Epithelial cell of prostate (primary cell): ENCODE measurements at regions not wholly inside any gene's neighbourhood (a gene's known extent, or its start where the extent isn't known, plus 50 kb on each side); places are given as distances from the start of the nearest gene placed in this dataset.
A peak's percentile ranks its signal among the peaks of the same experiment; 100 is the strongest.

Experiments used
- DNase-seq: peaks from one replicate; pipeline ENCODE4 v3.0.0-alpha.2; 2011; ENCODE audit warnings: low read depth, low spot score
- H3K27ac ChIP-seq: fragments of 450-650 bp; 2 replicates; pipeline ENCODE4 v1.5.1; 2017; ENCODE audit warnings: mild to moderate bottlenecking

DNA sequence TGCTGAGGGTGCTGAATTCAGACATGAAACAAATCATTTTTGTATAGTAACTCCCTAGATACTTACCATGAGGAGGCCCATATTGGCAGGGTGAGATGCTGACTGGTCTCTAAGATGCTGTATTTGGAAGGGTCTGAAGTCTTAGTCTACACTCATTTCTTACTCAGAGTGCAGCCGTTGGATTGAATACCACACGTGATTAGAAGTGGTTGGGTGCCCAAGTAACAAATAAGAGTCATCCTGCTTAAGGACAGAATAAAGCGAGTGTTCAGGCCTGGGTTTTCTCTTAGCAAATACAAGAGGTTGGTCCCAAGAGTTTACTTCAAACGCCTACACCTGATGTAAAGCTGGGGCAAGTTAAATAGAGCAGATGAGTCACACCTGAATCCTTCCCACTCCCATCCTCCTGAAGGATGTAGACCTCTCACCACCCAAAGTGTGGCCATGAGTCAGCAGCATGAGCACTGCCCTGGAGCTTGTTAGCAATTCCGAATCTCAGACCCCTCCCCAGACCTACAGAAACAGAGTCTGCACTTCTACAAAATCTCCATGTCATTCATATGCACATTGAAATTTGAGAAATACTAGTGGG is 284.6 kb upstream of the CDH5 start:
- H3K27ac ChIP-seq, result peak overlapping the region; percentile 89
- peak; percentile 89 for DNase-seq

DNA sequence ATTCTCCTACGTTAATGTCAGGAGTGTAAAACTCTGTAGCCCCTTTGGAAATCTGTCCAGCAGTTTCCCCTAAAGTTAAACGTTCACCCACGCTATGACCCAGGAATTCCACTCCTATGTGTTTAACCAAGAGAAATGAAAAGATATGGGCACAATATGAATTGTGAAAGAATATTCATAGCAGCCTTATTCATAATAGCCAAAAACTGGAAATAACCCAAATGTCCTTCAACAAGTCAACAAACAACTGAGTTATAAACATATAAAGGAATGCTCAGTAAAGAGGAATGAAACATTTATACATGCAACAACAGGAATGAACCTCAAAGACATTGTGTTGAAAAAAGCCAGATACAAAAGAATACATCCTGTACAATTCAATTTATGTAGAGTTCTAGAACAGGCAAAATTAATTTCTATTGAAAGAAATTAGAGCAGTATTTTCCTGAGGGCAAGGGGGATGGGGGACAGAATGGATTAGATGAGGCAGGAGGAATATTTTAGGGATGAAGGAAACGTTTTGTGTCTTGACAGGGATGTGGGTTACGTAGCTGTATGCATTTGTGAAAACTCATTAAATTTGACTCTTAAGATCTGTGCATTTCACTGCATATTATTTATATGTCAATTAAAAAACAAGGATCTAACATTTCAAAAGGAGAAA is 286.7 kb upstream of the CDH5 start:
- DNase-seq, result no peak
- no peak overlapping the region for H3K27ac ChIP-seq

DNA sequence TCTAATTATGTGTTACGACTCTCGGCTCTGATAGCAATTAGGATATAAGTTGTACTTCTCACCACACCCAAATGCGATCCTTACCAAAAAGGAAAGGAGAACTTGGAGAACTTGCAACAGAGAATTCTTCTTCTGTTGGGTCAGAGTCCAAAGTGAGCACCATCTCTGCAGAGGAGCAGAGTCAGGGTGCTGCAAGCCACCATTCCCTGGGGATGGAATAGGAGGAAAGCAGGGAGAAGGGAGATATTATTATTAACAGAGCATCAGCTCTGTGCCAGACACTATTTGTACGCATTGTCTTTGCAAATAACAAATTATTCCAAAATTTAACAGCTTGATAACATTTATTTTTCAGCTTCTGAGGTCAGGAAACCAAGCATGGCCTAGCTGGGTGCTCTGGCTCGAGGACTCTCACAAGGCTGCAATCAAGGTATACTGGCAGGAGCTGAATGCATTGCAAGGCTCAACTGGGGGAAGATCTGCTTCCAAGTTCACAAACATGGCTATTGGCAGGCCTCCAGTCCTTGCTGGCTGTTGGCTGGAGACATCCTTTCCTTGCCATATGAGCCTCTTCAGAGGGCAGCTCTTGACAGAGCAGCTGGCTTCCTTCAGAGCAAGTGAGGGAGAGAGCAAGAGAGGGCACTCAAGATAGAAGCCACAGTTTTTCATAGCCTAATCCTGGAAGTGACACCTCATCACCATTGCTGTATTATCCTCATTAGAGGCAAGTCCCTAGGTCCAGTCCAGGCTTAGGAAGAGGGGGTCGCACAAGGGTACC is 296.2 kb upstream of the CDH5 start:
- DNase-seq, result no peak
- no peak overlapping the region for H3K27ac ChIP-seq

DNA sequence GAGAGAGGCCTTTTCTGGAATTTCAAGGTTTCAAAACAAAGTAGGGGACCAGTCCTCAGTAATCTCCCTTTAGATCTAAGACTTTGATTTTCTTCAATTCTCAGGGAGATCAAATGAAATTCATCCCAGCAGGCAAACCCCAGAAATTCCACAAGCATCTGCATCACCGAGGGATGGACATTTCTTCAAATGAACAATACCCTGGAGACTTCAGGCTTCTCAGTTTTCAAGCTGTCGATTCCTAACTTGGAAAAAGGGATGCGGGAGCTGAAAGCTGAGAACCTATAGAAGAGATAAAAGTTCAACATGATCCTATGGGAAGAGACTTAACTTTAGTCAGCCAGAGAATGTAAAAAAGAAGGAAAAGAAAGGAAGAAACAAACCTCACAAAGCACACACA is 296.9 kb upstream of the CDH5 start:
- no peak for DNase-seq

DNA sequence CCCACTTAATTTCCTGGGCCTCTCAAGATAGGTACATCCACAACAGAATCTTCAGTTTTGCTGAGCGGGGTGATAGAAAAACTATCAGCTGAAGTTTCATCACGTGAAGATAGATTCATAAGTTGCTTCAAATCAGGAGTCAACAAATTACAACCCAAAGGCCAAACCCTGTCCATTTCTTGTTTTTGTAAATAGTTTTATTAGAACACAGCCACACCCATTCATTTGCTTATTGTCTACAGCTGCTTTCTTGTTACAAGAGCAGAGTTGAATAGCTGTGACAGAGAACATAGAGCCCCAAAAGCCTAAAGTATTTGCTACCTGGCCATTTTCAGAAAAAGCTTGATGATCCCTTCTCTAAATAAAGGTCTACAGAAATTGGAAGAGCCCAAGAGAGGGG is 300.1 kb upstream of the CDH5 start:
- no peak for DNase-seq
- no peak overlapping the region for H3K27ac ChIP-seq

More for the DNA sequence above, 296.9 kb upstream of the CDH5 start:
- no peak overlapping the region for H3K27ac ChIP-seq

DNA sequence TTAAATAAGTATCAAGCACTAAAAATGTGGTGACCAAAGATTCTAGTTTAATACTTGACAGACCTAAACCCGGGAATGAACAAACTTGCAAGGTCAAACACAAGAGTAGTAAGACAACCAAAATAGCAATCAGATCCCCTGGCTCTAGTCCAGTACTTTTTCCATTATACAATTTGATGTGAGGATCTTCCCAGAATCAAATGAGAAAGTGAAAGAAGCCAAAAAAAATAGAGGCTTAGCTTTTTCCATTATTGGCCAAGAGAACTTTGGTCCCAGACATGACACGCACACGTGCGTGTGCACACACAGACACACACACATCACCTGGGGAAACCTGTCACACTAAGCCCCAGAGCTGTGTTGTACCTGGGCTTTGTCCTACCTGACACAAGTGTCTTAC is 300.6 kb upstream of the CDH5 start:
- no peak overlapping the region for H3K27ac ChIP-seq
- no peak for DNase-seq

DNA sequence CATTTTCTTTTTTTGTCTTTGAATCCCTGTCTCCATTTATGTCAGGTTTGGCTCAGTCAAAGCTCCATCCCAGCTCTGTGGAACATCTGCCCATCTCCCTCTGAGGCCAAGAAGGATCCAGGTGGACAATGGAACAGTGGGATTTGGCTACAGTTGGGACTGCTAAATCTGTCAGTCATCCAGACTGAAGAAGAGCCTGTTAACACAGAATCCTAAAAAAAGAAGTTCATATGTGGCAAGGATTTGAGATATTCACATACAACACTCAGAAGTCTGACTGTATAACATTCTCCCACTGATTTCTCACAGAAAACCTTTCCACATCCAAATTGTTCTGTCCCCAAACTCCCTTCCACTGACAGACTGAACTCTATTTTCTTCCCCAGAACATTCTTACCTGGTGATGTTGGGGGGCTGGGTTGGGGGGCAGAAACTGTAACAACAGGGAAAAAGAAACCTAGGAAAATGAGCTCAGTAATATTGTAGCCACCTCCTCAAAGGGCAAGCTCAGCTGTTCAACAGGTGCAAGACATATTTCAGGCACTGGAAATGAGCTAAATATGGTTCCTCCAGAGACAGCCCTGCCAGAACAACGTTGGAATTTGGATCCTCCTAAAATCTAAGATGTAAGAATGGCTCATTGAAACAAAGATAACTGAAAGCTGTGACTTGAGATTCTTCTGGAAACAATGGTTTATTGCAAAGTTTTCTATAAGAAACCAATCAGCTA is 301.5 kb upstream of the CDH5 start:
- no peak for DNase-seq

DNA sequence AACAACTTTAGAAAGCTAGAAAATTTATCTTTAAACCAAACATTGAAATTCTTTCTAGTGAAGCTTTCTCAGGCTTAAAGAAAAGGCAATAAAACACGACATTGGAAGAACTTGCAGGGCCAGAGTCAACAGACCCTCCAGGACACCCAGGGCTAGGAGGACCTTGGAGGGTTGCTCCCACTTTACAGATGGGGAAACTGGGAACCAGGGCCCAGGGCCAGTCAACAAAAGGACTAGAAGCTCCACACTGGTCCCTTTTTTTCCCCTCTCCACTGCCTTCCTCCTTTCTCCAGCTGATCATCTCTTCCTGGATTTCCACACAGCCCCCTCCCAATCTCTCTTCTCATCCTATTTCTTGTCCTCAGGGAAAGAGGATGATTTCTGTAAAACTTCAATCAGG is 307.7 kb upstream of the CDH5 start:
- no peak overlapping the region for H3K27ac ChIP-seq
- no peak for DNase-seq

More for the DNA sequence above, 301.5 kb upstream of the CDH5 start:
- no peak overlapping the region for H3K27ac ChIP-seq

DNA sequence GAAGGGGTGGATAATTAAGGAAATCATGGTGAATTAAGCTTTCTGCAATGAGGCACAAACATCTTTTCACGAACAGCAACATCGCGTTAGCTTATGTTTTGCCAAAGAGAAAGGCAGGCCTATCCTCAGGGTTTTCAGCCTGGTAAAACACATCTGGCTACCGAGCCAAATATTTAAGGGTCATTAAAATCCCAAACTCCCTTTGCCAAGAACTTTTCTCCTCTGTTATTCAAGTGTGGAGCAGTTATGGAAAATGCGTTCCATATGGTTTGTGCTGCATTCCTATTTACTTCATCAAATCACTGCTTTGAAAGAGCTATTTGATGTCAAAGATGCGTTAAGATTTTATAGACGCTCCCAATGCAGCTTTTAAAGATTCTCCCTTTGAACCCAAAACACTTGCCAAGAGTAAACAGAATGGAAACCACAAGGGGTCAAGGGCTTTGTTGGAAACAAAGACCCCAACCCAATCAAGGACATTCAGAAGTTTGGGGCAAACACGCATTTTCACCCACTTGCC is 308.3 kb upstream of the CDH5 start:
- no peak overlapping the region for H3K27ac ChIP-seq
- no peak for DNase-seq

DNA sequence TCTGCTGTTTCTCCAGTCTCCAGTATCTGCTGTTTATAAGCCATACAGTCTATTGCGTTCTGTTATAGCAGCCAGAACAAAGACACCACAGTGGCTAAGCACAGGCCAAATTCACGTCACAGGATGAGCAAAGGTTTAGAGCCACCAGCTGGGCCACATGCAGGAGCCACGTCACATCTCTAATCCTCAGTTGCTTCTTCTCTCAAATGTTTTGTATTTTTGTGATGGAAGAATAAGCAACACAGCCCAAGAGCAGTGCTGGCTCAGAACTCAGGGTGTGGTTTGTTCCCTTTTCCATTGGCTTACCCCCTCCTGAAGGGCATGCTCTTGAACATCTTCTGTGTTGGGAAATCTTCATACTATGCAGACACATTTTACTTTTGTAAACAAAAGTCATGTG is 309.4 kb upstream of the CDH5 start:
- DNase-seq, result no peak
- no peak overlapping the region for H3K27ac ChIP-seq

DNA sequence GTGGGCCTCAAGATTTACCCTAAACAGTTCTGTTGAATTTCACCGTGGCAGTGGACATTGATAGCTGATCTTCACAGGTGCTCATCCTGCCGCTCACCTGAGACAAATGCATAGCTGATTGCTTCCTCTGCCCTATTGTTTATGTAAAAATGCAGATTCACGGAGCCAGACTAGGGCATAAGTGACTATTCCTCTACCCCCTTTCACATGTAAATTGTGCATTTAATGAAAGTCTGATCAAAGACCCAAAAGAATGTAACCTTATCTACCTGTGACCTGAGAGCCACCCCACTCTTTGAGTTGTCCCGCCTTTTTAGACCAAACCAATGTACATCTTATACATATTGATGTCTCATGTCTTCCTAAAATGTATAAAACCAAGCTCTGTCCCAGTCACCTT is 312.4 kb upstream of the CDH5 start:
- DNase-seq, result no peak
- H3K27ac ChIP-seq, result no peak overlapping the region

DNA sequence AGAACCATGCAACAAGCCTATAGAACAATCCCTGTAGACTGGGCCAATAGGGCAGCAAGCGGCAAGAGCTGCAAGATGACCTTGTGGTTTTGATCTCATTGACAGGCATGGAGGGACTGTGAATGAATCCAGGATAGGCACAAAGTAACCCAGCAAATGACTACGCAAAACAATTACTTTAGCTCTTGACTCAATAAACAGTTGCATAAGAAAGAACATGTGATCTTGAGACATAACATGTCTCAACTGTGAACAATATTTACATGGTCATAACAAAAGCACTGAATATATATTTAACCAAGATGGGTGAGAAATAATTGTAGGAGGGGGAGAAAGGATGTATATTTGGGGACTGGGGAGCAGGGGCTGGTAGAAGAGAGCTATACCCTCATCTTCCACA is 313.7 kb upstream of the CDH5 start:
- peak; percentile 5 for DNase-seq
- H3K27ac ChIP-seq, result no peak overlapping the region

DNA sequence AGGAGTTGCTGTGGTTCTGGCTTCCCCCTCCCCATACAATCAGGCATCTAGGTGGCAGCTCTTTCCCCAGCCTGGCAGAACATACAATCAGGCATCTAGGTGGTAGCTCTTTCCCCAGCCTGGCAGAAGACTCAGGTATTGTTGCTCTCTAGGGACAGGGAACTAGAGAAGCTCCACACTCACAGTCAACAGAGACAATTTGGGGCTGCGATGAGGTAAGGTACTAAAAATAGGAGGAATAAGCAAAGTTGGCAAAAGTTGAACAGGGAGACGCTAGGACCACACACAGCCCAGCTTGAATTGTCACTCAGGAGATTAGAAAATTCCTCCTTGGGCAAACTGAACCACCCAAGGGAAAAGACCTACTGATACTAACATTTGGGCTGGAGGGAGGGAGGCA is 315.5 kb upstream of the CDH5 start:
- no peak overlapping the region for H3K27ac ChIP-seq
- DNase-seq, result no peak

DNA sequence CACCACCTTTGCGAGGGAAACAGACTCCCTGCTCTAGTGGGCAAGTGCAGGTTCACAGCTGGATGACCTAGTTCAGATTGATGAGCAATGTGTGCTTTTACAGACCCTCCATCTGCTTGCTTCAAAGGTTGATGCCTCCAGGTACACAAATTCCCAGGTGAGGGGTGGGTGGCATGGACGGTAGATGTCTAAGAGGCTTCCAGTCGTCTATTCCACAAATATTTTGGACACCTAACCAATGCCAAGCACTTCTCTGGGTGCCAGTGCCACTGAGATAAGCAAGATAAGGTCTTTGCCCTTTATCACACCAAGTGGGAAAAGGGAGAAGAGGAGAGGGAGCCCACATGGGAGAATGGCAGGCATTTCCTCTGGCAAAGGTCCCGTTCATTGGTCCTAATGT is 316.6 kb upstream of the CDH5 start:
- H3K27ac ChIP-seq, result no peak overlapping the region
- no peak for DNase-seq

DNA sequence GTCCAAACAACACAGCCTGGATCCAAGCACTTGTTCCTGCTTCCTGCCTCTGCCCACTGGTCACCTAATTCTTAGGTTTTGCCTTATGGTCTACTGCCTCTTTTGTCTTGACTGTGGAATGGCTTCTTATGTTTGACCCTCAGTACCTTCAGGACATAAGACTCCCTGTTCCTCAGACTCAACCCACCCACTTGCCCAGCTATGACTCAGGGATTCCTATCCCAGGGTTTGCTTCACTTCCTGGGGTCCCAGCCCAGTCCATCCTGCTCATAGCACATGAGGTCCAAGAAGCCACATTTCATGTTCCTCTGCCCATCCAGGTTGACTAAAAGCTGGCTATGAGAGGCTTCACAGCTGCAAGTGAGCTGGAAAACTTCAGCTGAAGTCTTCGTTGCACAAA is 320.9 kb upstream of the CDH5 start:
- H3K27ac ChIP-seq, result no peak overlapping the region
- no peak for DNase-seq

DNA sequence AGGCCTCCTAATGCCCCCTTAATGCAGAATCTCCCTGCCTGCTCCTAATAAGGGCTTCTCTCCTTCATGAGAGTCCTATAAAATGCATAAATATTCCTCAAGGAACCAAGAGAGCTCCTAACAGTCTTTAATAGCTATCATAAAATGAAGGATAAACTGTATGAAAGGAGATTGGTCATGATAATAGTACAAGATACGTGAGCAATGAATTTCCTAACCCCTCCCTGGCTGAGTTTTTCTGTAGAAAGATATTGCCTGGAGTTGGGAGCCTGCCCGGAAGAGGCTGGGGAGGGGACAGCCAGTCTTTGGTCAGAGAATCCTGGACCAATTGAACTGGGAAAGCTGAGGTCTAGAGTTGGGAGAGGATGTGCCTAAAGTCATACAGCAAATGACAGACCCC is 321.9 kb upstream of the CDH5 start:
- H3K27ac ChIP-seq, result no peak overlapping the region
- DNase-seq, result no peak

DNA sequence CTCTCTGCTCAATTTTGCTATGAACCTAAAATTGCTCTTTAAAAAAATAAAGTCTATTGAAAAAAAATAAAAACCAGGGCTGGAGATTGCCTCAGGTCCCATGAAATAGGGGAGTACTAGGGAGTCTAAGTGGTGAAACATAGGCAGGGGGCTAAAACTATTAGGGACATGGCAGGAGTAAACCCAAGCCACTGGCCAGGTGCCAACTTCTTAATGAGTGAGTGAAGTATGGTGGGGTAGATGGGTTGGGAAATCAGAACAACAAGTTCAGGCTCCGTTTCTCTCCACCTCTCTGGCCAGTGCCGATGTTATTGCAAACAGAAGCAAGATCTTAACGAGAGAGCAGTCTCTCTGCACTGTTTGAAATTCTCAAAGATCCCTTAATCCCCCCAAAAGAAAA is 322.4 kb upstream of the CDH5 start:
- no peak for DNase-seq
- H3K27ac ChIP-seq, result no peak overlapping the region

DNA sequence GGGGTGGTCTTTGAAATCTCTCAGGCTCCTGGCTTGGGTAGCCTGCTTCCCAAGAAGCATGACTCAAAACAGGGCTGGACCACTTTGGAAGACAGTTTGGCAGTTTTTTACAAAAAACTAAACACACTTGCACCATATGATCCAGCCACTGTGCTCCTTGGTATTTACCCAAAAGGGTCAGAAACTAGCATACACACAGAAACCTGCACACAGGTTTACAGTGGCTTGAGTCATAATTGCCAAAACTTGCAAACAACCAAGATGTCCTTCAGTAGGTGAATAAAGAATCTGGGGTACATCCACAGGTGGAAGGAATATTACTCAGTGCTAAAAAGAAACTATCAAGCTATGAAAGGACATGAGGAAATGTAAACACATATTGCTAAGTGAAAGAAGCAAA is 323.2 kb upstream of the CDH5 start:
- H3K27ac ChIP-seq, result no peak overlapping the region
- no peak for DNase-seq

DNA sequence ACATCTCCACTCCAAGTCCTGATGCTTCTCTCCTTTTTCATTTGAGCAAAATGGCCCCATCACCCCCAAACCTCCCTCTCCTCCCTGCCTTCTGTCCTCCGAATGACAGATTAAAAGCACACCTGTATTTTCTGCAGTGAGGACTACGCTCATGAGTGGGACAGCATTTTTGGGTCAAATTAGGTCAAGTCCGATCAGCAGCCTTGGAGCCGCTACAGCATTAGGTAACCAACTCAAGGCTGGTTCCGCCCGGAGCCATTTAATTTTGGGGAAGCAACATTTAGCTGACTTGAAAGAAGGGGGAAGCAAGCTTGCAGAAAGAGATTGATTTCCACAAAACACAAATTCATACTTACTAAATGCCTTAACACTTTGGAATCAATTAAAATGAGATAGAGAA is 324.1 kb upstream of the CDH5 start:
- no peak for DNase-seq
- no peak overlapping the region for H3K27ac ChIP-seq

DNA sequence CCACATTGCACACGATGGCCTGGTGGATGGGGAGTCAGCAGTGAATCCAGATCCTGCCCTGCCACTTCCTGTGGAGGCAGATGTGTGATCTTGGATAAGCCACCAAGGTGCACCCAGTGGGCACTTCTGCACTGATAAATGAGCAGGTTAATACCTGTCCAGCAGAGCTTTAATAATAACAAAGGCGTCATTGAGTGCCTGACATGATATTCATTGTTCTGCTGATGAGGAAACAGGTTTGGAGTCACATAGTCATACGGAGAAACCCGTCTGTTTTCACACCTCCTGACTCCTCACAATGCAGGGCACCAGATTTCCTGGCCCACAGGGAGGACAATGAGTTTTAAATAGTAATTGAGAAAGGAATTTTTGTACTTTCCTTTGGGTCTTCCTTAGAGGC is 324.6 kb upstream of the CDH5 start:
- no peak overlapping the region for H3K27ac ChIP-seq
- DNase-seq, result peak; percentile 22

DNA sequence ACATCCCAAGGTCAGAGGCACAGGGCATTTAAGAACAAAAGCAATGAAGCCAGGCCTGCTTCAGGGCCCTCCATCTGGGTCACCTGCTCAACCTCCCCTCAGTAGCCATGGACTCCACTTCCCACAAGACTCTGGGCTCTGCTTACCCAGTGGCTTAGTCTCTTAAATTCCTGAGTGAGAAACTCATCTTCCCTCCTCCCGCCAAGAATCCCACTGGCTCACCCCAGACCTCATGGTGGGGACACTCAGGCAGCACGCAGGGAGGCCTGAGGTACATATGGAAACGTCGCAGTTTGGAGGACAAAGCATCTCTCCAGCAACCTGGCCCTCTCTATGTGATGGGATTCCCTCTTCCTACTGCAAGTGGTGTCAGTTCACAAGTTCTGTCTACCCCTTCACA is 326.7 kb upstream of the CDH5 start:
- H3K27ac ChIP-seq, result no peak overlapping the region
- no peak for DNase-seq
